GF-D8 (cell line): ENCODE measurements at regions not wholly inside any gene's neighbourhood (a gene's known extent, or its start where the extent isn't known, plus 50 kb on each side); places are given as distances from the start of the nearest gene placed in this dataset.

Source experiments
- DNase-seq: peaks from one replicate; lab custom pipeline; 2025; lab: John Stamatoyannopoulos, UW

DNA sequence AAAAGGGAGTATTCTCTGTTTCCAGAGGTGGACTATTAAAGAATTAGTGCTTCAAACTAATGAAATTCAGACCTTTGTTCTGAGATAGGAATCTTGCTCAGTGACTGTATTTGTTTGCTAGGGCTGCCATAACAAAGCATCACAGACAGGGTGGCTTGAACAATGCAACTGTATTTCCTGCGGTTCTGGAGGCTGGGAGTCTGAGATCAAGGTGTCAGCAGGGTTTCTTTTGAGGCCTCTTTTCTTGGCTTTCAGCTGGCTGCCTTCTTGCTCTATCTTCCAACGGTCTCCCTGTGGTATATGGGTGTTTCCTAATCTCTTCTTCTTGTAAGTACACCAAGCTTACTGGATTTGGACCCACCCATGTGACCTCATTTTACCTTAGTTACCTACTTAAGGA, 264.6 kb upstream of the PROX1 start:
- no peak for DNase-seq

DNA sequence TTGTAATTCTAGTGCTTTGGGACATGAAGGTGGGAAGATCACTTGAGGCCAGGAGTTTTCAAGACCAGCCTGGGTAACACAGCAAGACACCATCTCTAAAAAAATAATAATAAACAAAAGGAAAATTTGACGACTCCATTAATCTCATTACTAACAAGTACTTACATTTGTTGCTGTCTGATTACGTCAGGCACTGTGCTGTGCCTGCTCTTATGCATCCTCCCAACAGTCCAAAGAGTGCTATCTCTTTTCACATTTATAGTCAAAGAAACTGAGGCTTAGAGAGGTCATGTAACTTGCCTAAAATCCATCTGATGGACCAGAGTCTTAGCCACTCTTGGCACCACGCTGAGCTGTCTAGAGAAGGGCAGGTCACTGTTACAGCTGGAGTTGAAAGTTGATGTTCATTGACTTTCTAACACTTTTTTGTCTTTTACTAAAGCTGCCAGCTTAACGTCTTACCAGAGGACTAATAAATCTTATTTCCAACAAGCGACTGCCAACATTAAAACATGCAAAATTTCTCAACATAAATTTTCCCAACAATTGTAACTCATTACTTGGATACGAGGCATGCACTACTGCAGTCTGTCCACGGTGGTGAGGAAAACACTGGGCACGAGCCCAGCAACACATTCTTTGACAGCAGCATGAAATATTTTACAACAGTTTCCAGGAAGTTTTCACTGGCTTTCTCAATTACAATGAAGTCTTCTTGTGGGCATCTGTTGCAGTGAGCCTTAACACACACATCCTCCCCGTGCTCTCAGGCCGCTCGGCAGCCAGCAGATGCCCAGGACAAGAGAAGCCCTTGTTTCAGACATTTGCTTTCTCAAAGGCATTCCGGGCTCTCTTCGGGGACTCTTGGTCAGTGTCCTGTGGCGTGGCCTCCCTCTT, 262.9 kb upstream of the PROX1 start:
- no peak for DNase-seq

GRCh38 chr1:213727853-213728592, 259.8 kb upstream of the PROX1 start:
- no peak for DNase-seq

DNA sequence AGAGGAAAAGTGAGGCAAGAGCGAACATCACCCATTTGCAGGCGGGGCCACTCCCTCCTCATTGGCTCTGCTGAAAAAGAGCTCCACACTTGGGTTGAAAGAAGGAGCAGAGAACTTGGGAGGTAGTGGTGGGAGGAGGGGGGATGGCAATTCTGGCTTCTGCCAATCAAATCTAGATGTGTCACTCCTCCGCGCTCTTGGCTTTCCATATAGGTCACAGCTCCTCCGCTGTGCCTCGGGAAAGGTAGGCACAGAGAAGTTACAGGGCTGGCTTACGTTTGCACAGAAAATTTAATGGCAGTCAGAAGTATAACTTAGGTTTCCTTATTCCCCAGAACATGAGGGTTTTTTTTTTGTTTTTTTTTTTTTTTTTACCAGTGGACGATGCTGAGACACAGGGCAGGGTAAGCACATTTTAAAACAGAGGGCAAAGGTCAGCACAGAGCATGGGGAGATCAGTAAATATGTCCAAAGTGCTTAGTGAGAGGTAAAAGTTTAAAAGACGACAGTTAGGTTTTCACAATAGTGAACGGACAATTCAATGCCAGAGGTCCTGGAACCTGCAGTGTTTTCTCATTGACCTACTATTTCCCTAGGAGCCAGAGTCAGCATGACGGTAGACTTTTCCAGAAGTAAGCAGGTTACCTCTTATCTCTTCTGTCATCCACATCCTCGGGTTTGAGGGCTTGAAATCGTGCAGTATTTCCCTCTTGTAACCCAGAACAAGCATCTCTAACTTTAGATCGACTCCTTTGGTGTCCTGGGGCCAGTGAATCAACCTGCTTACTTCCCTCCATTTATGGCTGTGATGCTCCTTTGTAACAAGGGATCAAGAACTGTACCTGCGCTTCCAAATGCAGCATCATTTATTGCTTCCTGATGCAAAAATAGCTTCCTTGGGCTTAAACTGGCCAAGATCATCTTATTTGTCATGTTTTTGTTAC, 258.9 kb upstream of the PROX1 start:
- DNase-seq = no peak

- DNase-seq = no peak
Measured at GRCh38 chr1:213733705-213734104, 254.1 kb upstream of the PROX1 start.

- no peak for DNase-seq
Measured at GRCh38 chr1:213737398-213738035, 250.3 kb upstream of the PROX1 start.

DNA sequence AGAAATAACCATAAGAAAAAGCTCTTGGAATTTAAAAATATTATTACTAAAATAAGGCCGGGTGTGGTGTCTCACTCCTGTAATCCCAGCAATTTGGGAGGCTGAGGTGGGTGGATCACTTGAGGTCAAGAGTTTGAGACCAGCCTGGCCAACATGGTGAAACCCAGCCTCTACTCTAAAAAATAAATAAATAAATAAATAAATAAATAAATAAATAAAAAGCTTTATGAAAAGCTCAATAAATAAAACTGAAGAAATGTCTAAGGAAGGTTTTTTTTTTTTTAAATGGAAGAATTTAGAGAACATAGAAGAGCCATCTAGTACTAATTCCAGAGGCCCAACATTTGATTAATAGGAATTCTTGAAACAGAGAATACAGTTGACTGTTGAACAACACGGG, 249.1 kb upstream of the PROX1 start:
- no peak for DNase-seq

DNA sequence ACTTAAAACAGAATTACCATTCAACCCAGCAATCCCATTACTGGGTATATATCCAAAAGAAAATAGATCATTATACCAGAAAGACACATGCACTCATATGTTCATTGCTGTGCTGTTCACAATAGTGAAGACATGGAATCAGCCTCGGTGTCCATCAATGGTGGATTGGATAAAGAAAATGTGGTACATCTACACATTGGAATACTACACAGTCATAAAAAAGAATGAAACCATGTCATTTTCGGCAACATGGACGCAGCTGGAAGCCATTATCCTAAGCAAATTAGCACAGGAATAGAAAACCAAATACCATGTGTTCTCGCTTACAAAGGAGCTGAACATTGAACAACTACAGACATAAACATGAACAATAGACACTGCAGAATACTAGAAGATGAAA, 244.8 kb upstream of the PROX1 start:
- DNase-seq = no peak

GRCh38 chr1:213744780-213745179, 243.0 kb upstream of the PROX1 start:
- DNase-seq = no peak

GRCh38 chr1:213745451-213745850, 242.3 kb upstream of the PROX1 start:
- DNase-seq = no peak

DNA sequence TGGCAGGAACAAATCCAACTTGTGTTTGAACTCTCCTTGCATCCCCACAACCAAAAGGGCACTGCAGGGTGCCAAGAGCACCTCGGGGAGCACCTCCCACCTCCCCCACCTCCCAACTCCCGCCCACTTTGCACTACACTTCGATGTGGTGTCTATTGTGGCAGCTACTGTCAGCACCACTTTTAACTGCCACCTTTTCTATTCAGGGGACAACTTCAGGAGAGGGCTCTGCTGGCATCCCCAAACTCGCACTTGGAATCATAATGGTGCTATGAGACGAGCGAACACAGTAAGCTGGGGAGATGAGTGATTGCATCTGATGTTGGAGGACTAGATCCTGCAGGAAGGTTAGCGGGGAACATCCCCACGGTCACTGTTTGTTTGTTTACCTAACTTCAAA, 238.2 kb upstream of the PROX1 start:
- DNase-seq = no peak

GRCh38 chr1:213750231-213751063, 237.3 kb upstream of the PROX1 start:
- DNase-seq = no peak

DNA sequence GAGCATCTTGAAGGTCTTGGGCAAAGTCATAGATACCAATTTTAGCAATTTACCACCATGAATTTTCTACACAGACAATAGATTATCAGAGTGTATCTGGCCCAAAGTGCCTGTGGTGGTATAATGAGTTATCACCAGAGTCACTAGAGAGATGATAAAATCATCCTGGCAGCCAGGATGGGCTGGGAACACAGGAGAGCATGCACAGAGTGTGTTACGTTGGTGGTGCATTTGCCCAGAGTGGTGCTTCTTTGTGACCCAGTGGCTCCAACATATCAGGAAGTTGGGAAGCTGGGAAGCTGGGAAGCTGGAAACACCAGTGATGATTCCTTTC, 236.7 kb upstream of the PROX1 start:
- DNase-seq = no peak

DNA sequence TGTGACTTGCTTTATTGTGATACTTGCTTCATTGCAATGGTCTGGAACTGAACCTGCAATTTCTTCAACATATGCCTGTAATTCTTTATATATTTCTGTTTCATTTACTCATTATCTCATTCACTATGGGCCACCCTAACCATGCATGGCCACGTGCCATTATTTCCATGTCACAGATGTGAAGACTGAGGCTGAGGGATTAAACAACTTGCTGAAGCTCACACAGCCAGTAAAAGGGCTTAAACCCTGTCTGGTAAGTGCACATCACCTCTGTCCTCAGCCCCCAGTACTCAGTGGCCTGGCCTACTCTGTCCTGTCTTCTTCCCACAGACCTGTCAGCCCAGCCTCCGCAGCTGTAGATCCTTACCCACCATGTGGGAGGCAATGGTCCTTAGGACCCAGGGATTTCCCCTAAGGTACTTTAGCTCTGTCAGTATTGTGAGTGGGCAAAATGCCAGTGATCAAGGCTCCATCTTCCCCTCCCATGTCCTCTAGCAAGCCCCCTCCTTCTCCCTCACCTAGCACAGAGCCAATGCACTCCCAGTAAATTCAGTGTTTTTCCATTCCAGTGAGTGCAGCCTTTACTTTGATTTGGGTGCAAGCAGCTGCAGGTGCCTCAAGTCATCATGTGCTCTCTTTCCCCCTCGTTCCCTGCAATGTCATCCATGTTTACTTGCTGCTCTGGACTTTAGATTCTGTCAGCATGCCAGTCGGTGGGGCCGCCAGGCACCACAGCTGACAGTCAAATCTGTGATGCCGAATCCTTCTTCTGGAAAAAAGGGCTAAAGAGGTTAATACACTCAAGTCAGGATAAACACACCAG, 228.2 kb upstream of the PROX1 start:
- no peak for DNase-seq

GRCh38 chr1:213761845-213762407, 225.8 kb upstream of the PROX1 start:
- no peak for DNase-seq

GRCh38 chr1:213767683-213768082, 220.1 kb upstream of the PROX1 start:
- DNase-seq = no peak

GRCh38 chr1:213772128-213773063, 215.4 kb upstream of the PROX1 start:
- DNase-seq = no peak

- no peak for DNase-seq
Measured at GRCh38 chr1:213773975-213774374, 213.8 kb upstream of the PROX1 start.

DNA sequence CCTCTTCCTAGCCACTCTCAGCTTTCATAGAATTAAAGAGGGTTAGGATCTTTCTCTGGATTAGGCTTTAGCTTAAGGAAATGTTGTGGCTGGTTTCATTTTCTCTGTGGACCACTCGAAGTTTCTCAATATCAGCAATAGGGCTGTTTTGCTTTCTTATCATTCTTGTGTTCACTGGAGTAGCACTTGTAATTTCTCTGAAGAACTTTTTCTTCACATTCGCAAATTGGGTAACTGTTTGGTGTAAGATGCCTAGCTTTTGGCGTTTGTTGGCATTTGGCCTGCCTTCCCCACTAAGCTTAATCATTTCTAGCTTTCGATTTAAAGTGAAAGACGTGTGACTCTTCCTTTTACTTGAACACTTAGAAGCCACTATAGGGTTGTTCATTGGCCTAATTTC, 210.8 kb upstream of the PROX1 start:
- DNase-seq = no peak
